GM12801 (cell line): ENCODE measurements at regions not wholly inside any gene's neighbourhood (a gene's known extent, or its start where the extent isn't known, plus 50 kb on each side); places are given as distances from the start of the nearest gene placed in this dataset.

Experiments
- CTCF ChIP-seq: IDR thresholded peaks from one replicate; pipeline ENCODE4 v1.5.1; 2011; ENCODE audit warnings: control low read depth; ENCODE audit not compliant: insufficient read length; ENCODE audit errors: extremely low read depth

GRCh38 chr2:234865586-234865985 is 86.2 kb upstream of the SH3BP4 start:
- no peak for TF ChIP-seq CTCF

GRCh38 chr2:234865040-234865439 is 86.8 kb upstream of the SH3BP4 start:
- TF ChIP-seq CTCF, result no peak

GRCh38 chr2:234864506-234864905 is 87.3 kb upstream of the SH3BP4 start:
- TF ChIP-seq CTCF, result no peak

- no peak for TF ChIP-seq CTCF
Observed at GRCh38 chr2:234863043-234863934, 88.5 kb upstream of the SH3BP4 start.

- TF ChIP-seq CTCF, result no peak
Observed at GRCh38 chr2:234861841-234862735, 89.7 kb upstream of the SH3BP4 start.

- no peak for TF ChIP-seq CTCF
Observed at GRCh38 chr2:234858790-234859329, 93.0 kb upstream of the SH3BP4 start.

- no peak for TF ChIP-seq CTCF
Observed at GRCh38 chr2:234858145-234858544, 93.7 kb upstream of the SH3BP4 start.
